ENCODE measurements at regions not wholly inside any gene's neighbourhood (a gene's known extent, or its start where the extent isn't known, plus 50 kb on each side); places are given as distances from the start of the nearest gene placed in this dataset.

DNA sequence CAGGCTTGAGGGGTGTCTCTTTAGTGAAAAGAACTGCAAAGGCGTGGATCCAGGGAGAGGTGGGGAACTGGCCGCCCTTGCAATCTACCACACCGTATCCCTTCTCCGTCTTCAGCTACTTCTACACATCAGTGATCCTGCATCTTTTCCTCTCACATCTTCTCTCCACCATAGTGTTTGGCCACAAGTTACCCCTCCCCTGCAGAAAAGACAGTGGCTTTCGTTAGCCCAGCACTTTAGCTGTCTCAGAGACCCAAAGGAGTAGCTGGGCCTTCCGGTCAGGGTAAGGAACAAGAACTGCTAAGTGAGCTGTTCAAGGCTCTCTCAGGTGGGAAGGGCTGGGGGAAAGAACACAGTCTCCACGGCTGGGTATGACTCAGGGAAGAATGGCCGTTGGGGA lies 158.4 kb downstream of the NDUFA12 start:
- no peaks in the 10 kb centered on the region for H4K20me1 ChIP-seq (ENCODE audit: insufficient read depth, poor library complexity, severe bottlenecking)
- H3K36me3 ChIP-seq (replicated peaks; ENCODE audit: insufficient read depth, low read depth): no peaks in the 10 kb centered on the region
- H3K27ac ChIP-seq: no peak overlapping the region
- no peaks in the 10 kb centered on the region for H3K79me2 ChIP-seq
- no peaks in the 10 kb centered on the region for H3K9me3 ChIP-seq (ENCODE audit: low read depth)
- no peak overlapping the region for H3K4me3 ChIP-seq
- no peaks in the 10 kb centered on the region for H3K27me3 ChIP-seq
- H3K4me1 ChIP-seq (ENCODE audit: insufficient read depth): no peaks in the 10 kb centered on the region
- WGBS (ENCODE audit: low lambda C conversion rate, missing lambda C conversion rate): 89% methylated on average over 8 of the region's 8 CpGs
- no peak for DNase-seq (ENCODE audit: low spot score)
- no peak overlapping the region for H3K4me2 ChIP-seq
- H3K9me2 ChIP-seq (replicated peaks; ENCODE audit: insufficient read depth): no peaks in the 10 kb centered on the region
- no peak overlapping the region for H2AFZ ChIP-seq
- no peak for TF ChIP-seq CTCF (IDR thresholded peaks at IDR 0.05; ENCODE audit: poor library complexity)
- no peak for TF ChIP-seq EZH2phosphoT487 (IDR thresholded peaks at IDR 0.05; ENCODE audit: low read depth, severe bottlenecking, unreplicated experiment)
- no peak for TF ChIP-seq EZH2 (IDR thresholded peaks at IDR 0.05; ENCODE audit: borderline replicate concordance)

DNA sequence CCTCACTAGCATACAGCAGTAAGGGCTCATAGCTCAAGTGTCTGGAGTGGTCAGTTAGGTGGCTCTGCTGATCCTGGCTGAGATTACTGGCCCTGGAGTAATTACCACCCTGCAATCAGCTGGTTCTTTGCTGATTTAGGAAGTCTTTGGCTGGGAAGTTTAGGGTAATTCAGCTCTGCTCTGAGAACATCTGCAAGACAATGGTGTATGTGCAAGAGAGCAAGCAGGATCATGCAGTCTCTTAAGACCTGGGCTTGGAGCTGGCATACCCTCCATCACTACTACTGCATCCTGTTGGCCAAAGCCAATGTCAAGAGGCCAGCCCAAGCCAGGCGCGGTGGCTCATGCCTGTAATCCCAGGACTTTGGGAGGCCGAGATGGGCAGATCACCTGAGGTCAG lies 159.0 kb downstream of the NDUFA12 start:
- no peak for TF ChIP-seq EZH2phosphoT487 (IDR thresholded peaks at IDR 0.05; ENCODE audit: low read depth, severe bottlenecking, unreplicated experiment)
- no peak for TF ChIP-seq CTCF (IDR thresholded peaks at IDR 0.05; ENCODE audit: poor library complexity)
- TF ChIP-seq EZH2 (IDR thresholded peaks at IDR 0.05; ENCODE audit: borderline replicate concordance): no peak
- H3K9me3 ChIP-seq (ENCODE audit: low read depth): no peaks in the 10 kb centered on the region
- no peak overlapping the region for H3K4me2 ChIP-seq
- H3K4me3 ChIP-seq: no peak overlapping the region
- no peak overlapping the region for H2AFZ ChIP-seq
- no peak overlapping the region for H3K27ac ChIP-seq
- H4K20me1 ChIP-seq (ENCODE audit: insufficient read depth, poor library complexity, severe bottlenecking): no peaks in the 10 kb centered on the region
- 100% methylated on average over 3 of the region's 3 CpGs for WGBS (ENCODE audit: low lambda C conversion rate, missing lambda C conversion rate)
- DNase-seq (ENCODE audit: low spot score): no peak
- no peaks in the 10 kb centered on the region for H3K4me1 ChIP-seq (ENCODE audit: insufficient read depth)
- H3K79me2 ChIP-seq: no peaks in the 10 kb centered on the region
- no peaks in the 10 kb centered on the region for H3K9me2 ChIP-seq (replicated peaks; ENCODE audit: insufficient read depth)
- no peaks in the 10 kb centered on the region for H3K27me3 ChIP-seq
- no peaks in the 10 kb centered on the region for H3K36me3 ChIP-seq (replicated peaks; ENCODE audit: insufficient read depth, low read depth)

DNA sequence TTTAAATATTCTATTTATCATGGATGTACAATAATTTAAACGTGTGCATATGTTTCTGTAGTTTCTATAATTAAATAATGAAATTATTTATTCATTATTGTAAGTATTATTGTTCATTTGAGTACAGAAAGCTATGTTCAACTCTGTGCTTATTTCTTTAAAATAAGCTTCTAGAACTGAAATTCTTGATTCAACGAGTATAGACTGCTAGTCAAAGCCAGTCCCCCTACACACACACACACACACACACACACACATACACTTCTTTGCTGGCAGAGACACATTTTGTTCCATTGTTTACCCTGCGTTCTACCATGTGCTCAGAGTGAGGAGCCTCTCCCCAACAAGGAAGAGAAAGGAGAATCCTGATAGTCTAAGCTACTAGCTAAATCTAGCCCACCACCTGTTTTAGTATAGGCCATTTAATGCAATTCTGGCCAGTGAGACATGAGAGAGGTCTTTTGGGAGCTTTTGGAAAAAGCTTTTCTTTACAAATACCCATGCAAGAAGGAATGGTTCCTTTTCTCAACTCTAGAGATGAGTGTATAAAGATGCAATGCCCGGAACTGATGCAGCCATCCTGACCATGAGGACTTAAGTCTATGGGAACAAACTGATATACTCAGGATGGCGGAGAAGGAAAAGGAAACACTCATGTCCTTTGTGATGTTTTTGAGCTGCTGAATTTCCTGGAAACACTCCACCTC lies 161.4 kb downstream of the NDUFA12 start:
- no peaks in the 10 kb centered on the region for H4K20me1 ChIP-seq (ENCODE audit: insufficient read depth, poor library complexity, severe bottlenecking)
- no peaks in the 10 kb centered on the region for H3K9me2 ChIP-seq (replicated peaks; ENCODE audit: insufficient read depth)
- H3K4me1 ChIP-seq (ENCODE audit: insufficient read depth): no peaks in the 10 kb centered on the region
- no peak for DNase-seq (ENCODE audit: low spot score)
- no peak overlapping the region for H3K27ac ChIP-seq
- WGBS (ENCODE audit: low lambda C conversion rate, missing lambda C conversion rate): 85% methylated on average over 5 of the region's 5 CpGs
- H3K79me2 ChIP-seq: no peaks in the 10 kb centered on the region
- no peak overlapping the region for H2AFZ ChIP-seq
- TF ChIP-seq EZH2phosphoT487 (IDR thresholded peaks at IDR 0.05; ENCODE audit: low read depth, severe bottlenecking, unreplicated experiment) (no peak), CTCF (IDR thresholded peaks at IDR 0.05; ENCODE audit: poor library complexity) (no peak), EZH2 (IDR thresholded peaks at IDR 0.05; ENCODE audit: borderline replicate concordance) (no peak)
- H3K27me3 ChIP-seq: no peaks in the 10 kb centered on the region
- no peak overlapping the region for H3K4me3 ChIP-seq
- H3K9me3 ChIP-seq (ENCODE audit: low read depth): no peaks in the 10 kb centered on the region
- H3K36me3 ChIP-seq (replicated peaks; ENCODE audit: insufficient read depth, low read depth): no peaks in the 10 kb centered on the region
- no peak overlapping the region for H3K4me2 ChIP-seq

Measured in hepatocyte (in vitro differentiated cells).